ENCODE measurements at regions not wholly inside any gene's neighbourhood (a gene's known extent, or its start where the extent isn't known, plus 50 kb on each side); places are given as distances from the start of the nearest gene placed in this dataset.

GRCh38 chr13:73683746-73684145 is 450.5 kb downstream of the KLF12 start:
- DNase-seq (ENCODE audit: low read depth in 2 of 2, low spot score in 1 of 2) = no peak

- no peak for DNase-seq (ENCODE audit: low read depth in 2 of 2, low spot score in 1 of 2)
Measured at GRCh38 chr13:73681779-73682178, 452.4 kb downstream of the KLF12 start.

- DNase-seq (ENCODE audit: low read depth in 2 of 2, low spot score in 1 of 2) = no peak
Measured at GRCh38 chr13:73681015-73681414, 453.2 kb downstream of the KLF12 start.

- no peak for DNase-seq (ENCODE audit: low read depth in 2 of 2, low spot score in 1 of 2)
Measured at GRCh38 chr13:73677048-73677601, 457.1 kb downstream of the KLF12 start.

GRCh38 chr13:73676550-73677047 is 457.6 kb downstream of the KLF12 start:
- no peak for DNase-seq (ENCODE audit: low read depth in 2 of 2, low spot score in 1 of 2)

GRCh38 chr13:73675821-73676220 is 458.4 kb downstream of the KLF12 start:
- DNase-seq (ENCODE audit: low read depth in 2 of 2, low spot score in 1 of 2) = no peak

GRCh38 chr13:73674570-73674969 is 459.6 kb downstream of the KLF12 start:
- DNase-seq (ENCODE audit: low read depth in 2 of 2, low spot score in 1 of 2) = no peak

GRCh38 chr13:73673931-73674330 is 460.3 kb downstream of the KLF12 start:
- DNase-seq (ENCODE audit: low read depth in 2 of 2, low spot score in 1 of 2) = no peak

- DNase-seq (ENCODE audit: low read depth in 2 of 2, low spot score in 1 of 2) = no peak
Measured at GRCh38 chr13:73672492-73672891, 461.7 kb downstream of the KLF12 start.

- no peak for DNase-seq (ENCODE audit: low read depth in 2 of 2, low spot score in 1 of 2)
Measured at GRCh38 chr13:73671732-73672131, 462.5 kb downstream of the KLF12 start.

GRCh38 chr13:73671011-73671410 is 463.2 kb downstream of the KLF12 start:
- DNase-seq (ENCODE audit: low read depth in 2 of 2, low spot score in 1 of 2) = no peak

- no peak for DNase-seq (ENCODE audit: low read depth in 2 of 2, low spot score in 1 of 2)
Measured at GRCh38 chr13:73667756-73668155, 466.4 kb downstream of the KLF12 start.

GRCh38 chr13:73665261-73665660 is 468.9 kb downstream of the KLF12 start:
- no peak for DNase-seq (ENCODE audit: low read depth in 2 of 2, low spot score in 1 of 2)

- DNase-seq (ENCODE audit: low read depth in 2 of 2, low spot score in 1 of 2) = no peak
Measured at GRCh38 chr13:73664851-73665250, 469.4 kb downstream of the KLF12 start.

- DNase-seq (ENCODE audit: low read depth in 2 of 2, low spot score in 1 of 2) = no peak
Measured at GRCh38 chr13:73662833-73663232, 471.4 kb downstream of the KLF12 start.

GRCh38 chr13:73661687-73662425 is 472.3 kb downstream of the KLF12 start:
- no peak for DNase-seq (ENCODE audit: low read depth in 2 of 2, low spot score in 1 of 2)

- no peak for DNase-seq (ENCODE audit: low read depth in 2 of 2, low spot score in 1 of 2)
Measured at GRCh38 chr13:73661066-73661465, 473.1 kb downstream of the KLF12 start.

GRCh38 chr13:73658639-73659038 is 475.6 kb downstream of the KLF12 start:
- DNase-seq (ENCODE audit: low read depth in 2 of 2, low spot score in 1 of 2) = no peak

- no peak for DNase-seq (ENCODE audit: low read depth in 2 of 2, low spot score in 1 of 2)
Measured at GRCh38 chr13:73657821-73658540, 476.2 kb downstream of the KLF12 start.

- no peak for DNase-seq (ENCODE audit: low read depth in 2 of 2, low spot score in 1 of 2)
Measured at GRCh38 chr13:73656863-73657262, 477.3 kb downstream of the KLF12 start.

- no peak for DNase-seq (ENCODE audit: low read depth in 2 of 2, low spot score in 1 of 2)
Measured at GRCh38 chr13:73653688-73654087, 480.5 kb downstream of the KLF12 start.

GRCh38 chr13:73647417-73647816 is 486.8 kb downstream of the KLF12 start:
- no peak for DNase-seq (ENCODE audit: low read depth in 2 of 2, low spot score in 1 of 2)

Data from stimulated activated CD8-positive, alpha-beta memory T cell treated with anti-CD3 and anti-CD28 coated beads, Interleukin-4, amount 100 ng/mL, for 1 hour (primary cell).